Inflammatory macrophage treated with lipopolysaccharide for 4 hours (primary cell): ENCODE measurements at regions not wholly inside any gene's neighbourhood (a gene's known extent, or its start where the extent isn't known, plus 50 kb on each side); places are given as distances from the start of the nearest gene placed in this dataset.

Source experiments
- DNase-seq: peaks from one replicate; pipeline ENCODE4 v3.0.0-alpha.2; 2020

- DNase-seq, result no peak
Measured at GRCh38 chr3:88586121-88586640, 436.4 kb downstream of the C3orf38 start.

GRCh38 chr3:88589138-88589537 is 439.4 kb downstream of the C3orf38 start:
- DNase-seq, result no peak

- no peak for DNase-seq
Measured at GRCh38 chr3:88595026-88595425, 445.3 kb downstream of the C3orf38 start.

GRCh38 chr3:88596451-88596850 is 446.7 kb downstream of the C3orf38 start:
- DNase-seq, result no peak

GRCh38 chr3:88610820-88611219 is 461.1 kb downstream of the C3orf38 start:
- no peak for DNase-seq

GRCh38 chr3:88611826-88612326 is 462.1 kb downstream of the C3orf38 start:
- DNase-seq, result no peak

GRCh38 chr3:88616413-88616812 is 466.7 kb downstream of the C3orf38 start:
- DNase-seq, result no peak

- DNase-seq, result no peak
Measured at GRCh38 chr3:88617283-88617682, 467.5 kb downstream of the C3orf38 start.

GRCh38 chr3:88618021-88618645 is 468.4 kb downstream of the C3orf38 start:
- DNase-seq, result no peak

GRCh38 chr3:88621586-88621985 is 471.8 kb downstream of the C3orf38 start:
- DNase-seq, result no peak

- no peak for DNase-seq
Measured at GRCh38 chr3:88623709-88624108, 473.9 kb downstream of the C3orf38 start.

GRCh38 chr3:88626456-88627120 is 476.8 kb downstream of the C3orf38 start:
- DNase-seq, result no peak

GRCh38 chr3:88628901-88629300 is 478.5 kb upstream of the EPHA3 start:
- no peak for DNase-seq

GRCh38 chr3:88632226-88632625 is 475.2 kb upstream of the EPHA3 start:
- no peak for DNase-seq

GRCh38 chr3:88640581-88640980 is 466.8 kb upstream of the EPHA3 start:
- no peak for DNase-seq

- DNase-seq, result no peak
Measured at GRCh38 chr3:88641033-88641604, 466.3 kb upstream of the EPHA3 start.

GRCh38 chr3:88657459-88657858 is 450.0 kb upstream of the EPHA3 start:
- no peak for DNase-seq

- no peak for DNase-seq
Measured at GRCh38 chr3:88661433-88661824, 446.0 kb upstream of the EPHA3 start.

GRCh38 chr3:88668180-88668579 is 439.2 kb upstream of the EPHA3 start:
- DNase-seq, result no peak

GRCh38 chr3:88671573-88671972 is 435.8 kb upstream of the EPHA3 start:
- DNase-seq, result no peak

GRCh38 chr3:88677298-88677697 is 430.1 kb upstream of the EPHA3 start:
- no peak for DNase-seq

GRCh38 chr3:88678747-88679146 is 428.7 kb upstream of the EPHA3 start:
- no peak for DNase-seq

- no peak for DNase-seq
Measured at GRCh38 chr3:88690287-88690686, 417.1 kb upstream of the EPHA3 start.

GRCh38 chr3:88691081-88691480 is 416.3 kb upstream of the EPHA3 start:
- no peak for DNase-seq
